Activated naive CD4-positive, alpha-beta T cell treated with anti-CD3 and anti-CD28 coated beads for 36 hours (primary cell): ENCODE measurements at regions not wholly inside any gene's neighbourhood (a gene's known extent, or its start where the extent isn't known, plus 50 kb on each side); places are given as distances from the start of the nearest gene placed in this dataset.

Experiments used
- CTCF ChIA-PET: fragments of 350-600 bp; sonication (Branson Sonifier 250); formaldehyde crosslinking; loops from one replicate; lab custom pipeline; 2021; ENCODE audit warnings: antibody characterized with exemption; lab: Charles Lee
- DNase-seq: peaks from one replicate; pipeline ENCODE4 v3.0.0-alpha.2; 2020
- H3K27ac Mint-ChIP-seq: one replicate; pipeline ENCODE4 v1.8.0; 2021; ENCODE audit warnings: mild to moderate bottlenecking, mixed read lengths
- H3K27me3 Mint-ChIP-seq: one replicate; pipeline ENCODE4 v1.8.0; 2021; ENCODE audit warnings: low read depth, mixed read lengths
- H3K36me3 Mint-ChIP-seq: one replicate; pipeline ENCODE4 v1.8.0; 2021; ENCODE audit warnings: low read depth, mixed read lengths
- H3K4me1 Mint-ChIP-seq: one replicate; pipeline ENCODE4 v1.8.0; 2021; ENCODE audit warnings: low read depth, mixed read lengths
- H3K4me3 Mint-ChIP-seq: one replicate; pipeline ENCODE4 v1.8.0; 2021; ENCODE audit warnings: mild to moderate bottlenecking, moderate library complexity, mixed read lengths
- H3K9me3 Mint-ChIP-seq: one replicate; pipeline ENCODE4 v1.8.0; 2021; ENCODE audit warnings: mixed read lengths
- intact Hi-C: fragments of 100-400 bp; cut with micrococcal nuclease; formaldehyde crosslinking; loops from one replicate; pipeline ENCODE4 v1.15.1; 2023

DNA sequence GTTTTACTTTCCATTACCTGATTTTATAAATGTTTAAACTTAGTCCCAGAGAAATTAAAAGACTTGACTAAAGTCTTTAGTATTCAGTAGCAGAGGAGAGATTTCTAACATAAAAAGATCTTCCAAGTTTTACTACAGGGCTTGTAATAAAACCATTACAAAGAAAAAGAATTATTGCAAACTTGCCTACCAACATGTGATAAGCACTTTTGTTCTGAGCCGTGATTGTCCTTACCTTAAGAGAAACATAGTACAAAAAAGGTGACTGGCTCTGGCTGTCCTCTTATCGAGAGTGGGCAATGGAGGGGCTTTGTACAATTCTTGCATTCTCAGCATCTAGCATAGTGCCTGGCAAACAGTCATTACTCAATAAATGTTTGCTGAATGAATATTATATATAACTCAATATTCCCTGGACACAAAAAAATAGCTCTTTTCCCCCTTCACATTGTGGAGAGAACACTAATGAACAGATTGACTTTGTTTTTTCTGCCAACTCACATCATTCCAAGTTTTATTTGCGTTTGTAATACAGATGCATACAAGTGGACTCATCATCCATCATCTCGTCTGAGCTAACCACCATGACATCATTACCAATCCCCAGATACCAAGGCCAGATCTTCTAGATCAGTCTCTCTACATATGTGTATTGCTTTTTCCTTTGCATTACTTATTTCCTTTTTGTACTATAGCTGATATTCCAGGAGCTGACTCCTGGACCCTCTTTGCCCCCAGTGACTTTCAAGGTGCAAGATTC is 192.8 kb upstream of the EEA1 start:
- no peaks in the 10 kb centered on the region for H3K36me3 Mint-ChIP-seq
- no peaks in the 10 kb centered on the region for H3K27me3 Mint-ChIP-seq
- no peak for DNase-seq
- intact Hi-C loops: no loop called here
- CTCF ChIA-PET: interaction anchor here (0.6 to 2.5 kb wide), 2 partner anchors 23 to 1059 kb away, joined by 4 to 6 read pairs; no protein-coding TSS in a partner anchor
- no peak overlapping the region for H3K4me3 Mint-ChIP-seq
- no peaks in the 10 kb centered on the region for H3K9me3 Mint-ChIP-seq
- no peak overlapping the region for H3K27ac Mint-ChIP-seq
- no peaks in the 10 kb centered on the region for H3K4me1 Mint-ChIP-seq

DNA sequence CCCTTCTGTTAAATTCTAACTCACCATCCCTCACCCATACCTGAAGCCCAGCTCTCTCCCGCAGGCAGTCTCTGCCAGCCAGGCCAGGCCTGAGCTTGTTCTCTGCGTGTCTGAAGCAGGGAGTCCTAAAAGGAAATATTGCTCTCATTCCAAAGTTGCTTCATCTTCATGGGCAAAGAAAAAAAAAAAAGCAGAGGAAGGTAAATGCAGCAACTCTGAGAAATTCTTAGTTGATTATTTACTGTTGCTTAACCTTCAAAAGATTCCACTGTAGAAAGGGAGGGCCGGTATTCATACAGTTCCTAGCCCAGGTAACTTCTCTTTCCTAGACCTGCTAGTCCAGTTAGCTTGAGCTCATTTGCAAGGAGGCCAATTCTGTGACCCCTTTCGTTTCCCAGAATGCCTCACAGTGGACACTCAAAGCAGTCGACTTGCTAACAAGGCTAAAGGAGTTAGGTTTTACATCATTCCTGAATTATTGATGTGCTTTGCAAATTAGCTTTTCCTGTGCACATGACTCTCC is 193.5 kb upstream of the EEA1 start:
- Mint-ChIP-seq H3K9me3 (no peaks in the 10 kb centered on the region), H3K36me3 (no peaks in the 10 kb centered on the region), H3K4me1 (no peaks in the 10 kb centered on the region), H3K27ac (no peak overlapping the region), H3K4me3 (no peak overlapping the region), H3K27me3 (no peaks in the 10 kb centered on the region)
- intact Hi-C loops: no loop called here
- CTCF ChIA-PET: interaction anchor here (0.6 to 2.5 kb wide), 2 partner anchors 24 to 1058 kb away, joined by 4 to 6 read pairs; no protein-coding TSS in a partner anchor
- DNase-seq: no peak

DNA sequence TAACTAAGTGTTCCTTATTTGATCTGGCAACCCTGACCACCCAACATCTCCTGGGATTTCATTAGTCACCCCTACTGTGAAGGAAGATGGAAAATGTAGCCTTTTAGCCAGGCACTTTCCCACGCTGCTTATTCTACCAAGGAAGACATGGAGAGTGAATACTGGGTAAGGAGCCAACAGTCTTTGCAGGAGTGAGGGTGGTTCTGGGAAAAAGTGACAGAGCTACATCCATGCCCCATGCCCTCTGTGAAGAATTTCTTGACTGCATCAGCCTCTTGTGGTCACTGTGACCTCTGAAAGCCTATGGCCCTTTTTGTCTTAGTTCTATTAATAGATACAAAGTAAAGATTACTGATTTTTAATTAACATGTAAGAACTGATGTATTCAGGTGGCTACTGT is 196.0 kb upstream of the EEA1 start:
- Mint-ChIP-seq H3K9me3 (no peaks in the 10 kb centered on the region), H3K4me3 (no peak overlapping the region), H3K27ac (no peak overlapping the region), H3K36me3 (no peaks in the 10 kb centered on the region), H3K27me3 (no peaks in the 10 kb centered on the region), H3K4me1 (no peaks in the 10 kb centered on the region)
- intact Hi-C loops: no loop called here
- no peak for DNase-seq
- CTCF ChIA-PET: no interaction called here

DNA sequence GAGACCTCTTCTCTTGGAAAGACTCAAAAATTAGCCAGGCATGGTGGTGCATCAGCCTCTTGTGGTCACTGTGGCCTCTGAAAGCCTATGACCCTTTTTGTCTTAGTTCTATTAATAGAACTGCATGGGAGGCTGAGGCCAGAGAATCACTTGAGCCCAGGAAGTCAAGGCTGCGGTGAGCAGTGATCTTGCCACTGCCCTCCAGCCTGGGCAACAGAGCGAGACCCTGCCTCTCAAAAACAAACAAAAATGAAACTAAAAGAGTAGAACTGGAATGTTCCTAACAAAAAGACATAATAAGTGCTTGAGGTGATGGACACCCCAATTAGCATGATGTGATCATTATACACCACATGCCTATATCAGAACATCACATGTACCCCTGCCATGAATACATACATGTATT is 197.0 kb upstream of the EEA1 start:
- no peak overlapping the region for H3K27ac Mint-ChIP-seq
- DNase-seq: no peak
- intact Hi-C loops: no loop called here
- H3K36me3 Mint-ChIP-seq: no peaks in the 10 kb centered on the region
- no peaks in the 10 kb centered on the region for H3K27me3 Mint-ChIP-seq
- H3K9me3 Mint-ChIP-seq: no peaks in the 10 kb centered on the region
- no peak overlapping the region for H3K4me3 Mint-ChIP-seq
- CTCF ChIA-PET: interaction anchor here (0.6 kb wide), 1 partner anchor 140 kb away, joined by 4 read pairs; no protein-coding TSS in a partner anchor
- H3K4me1 Mint-ChIP-seq: no peaks in the 10 kb centered on the region

DNA sequence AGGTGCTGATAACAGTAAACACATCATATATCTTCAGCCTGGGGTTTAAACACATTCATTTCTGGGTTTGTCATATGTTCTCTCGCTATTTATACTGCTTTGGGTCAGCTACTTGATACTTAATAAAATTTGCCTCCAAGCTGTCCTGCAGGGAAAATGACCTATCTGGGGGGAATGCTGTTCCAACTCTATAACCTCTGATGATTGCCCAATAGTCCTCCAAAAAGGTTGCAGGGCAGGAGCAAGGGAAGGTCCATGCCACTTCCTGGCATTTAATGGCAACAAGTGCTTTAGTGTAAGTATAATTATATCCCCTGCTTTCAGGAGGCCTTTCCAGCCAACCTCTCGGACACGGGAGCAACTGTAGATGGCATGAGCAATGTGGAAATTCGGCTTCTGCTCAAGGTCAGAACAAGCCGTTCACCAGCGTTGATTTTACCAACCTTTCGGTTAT is 198.0 kb upstream of the EEA1 start:
- Mint-ChIP-seq H3K4me3 (no peak overlapping the region), H3K36me3 (no peaks in the 10 kb centered on the region), H3K27ac (no peak overlapping the region), H3K9me3 (no peaks in the 10 kb centered on the region), H3K27me3 (no peaks in the 10 kb centered on the region), H3K4me1 (no peaks in the 10 kb centered on the region)
- CTCF ChIA-PET: interaction anchor here (0.9 kb wide), 1 partner anchor 27 kb away, joined by 3 read pairs; no protein-coding TSS in a partner anchor
- DNase-seq: no peak
- intact Hi-C loops: no loop called here

DNA sequence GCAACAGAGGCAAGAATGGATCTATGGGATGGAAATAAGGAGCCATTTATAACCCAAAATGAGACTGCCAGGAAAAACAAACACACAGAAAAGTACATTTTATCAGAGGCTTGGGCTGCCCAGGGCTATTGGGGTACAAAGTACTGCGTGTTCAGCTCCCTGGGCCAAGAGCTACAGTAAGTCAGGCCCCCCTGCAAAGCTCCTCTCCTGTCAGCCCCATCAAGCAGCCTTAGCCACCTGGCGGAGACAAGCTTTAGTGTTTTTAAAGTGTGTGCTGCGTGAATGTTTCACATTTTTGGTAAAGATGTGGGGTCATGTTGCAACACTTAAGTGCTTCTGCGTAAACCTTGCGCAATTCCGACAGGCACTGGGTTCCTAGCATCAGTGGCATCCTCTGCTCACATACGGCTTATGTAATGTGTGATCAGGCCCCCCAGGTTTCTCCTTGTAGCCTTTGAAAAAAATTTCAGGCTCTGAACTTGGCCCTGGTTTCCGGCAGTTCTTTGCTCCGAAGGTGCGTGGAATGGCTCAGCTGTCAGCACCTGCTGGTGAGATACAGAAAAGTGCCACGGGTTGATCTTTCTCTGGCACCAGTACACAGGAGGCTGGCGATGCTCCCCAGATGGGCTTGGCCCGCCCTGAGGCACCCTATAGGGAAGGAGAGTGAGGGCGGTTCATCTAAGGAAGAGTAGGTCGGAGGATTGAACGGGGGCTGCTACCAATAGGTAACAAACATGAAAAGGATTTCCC is 198.7 kb upstream of the EEA1 start:
- no peak for DNase-seq
- Mint-ChIP-seq H3K36me3 (no peaks in the 10 kb centered on the region), H3K27me3 (no peaks in the 10 kb centered on the region), H3K9me3 (no peaks in the 10 kb centered on the region), H3K4me3 (no peak overlapping the region), H3K4me1 (no peaks in the 10 kb centered on the region), H3K27ac (no peak overlapping the region)
- CTCF ChIA-PET: interaction anchor here (0.9 kb wide), 1 partner anchor 28 kb away, joined by 3 read pairs; no protein-coding TSS in a partner anchor
- intact Hi-C loops: no loop called here

DNA sequence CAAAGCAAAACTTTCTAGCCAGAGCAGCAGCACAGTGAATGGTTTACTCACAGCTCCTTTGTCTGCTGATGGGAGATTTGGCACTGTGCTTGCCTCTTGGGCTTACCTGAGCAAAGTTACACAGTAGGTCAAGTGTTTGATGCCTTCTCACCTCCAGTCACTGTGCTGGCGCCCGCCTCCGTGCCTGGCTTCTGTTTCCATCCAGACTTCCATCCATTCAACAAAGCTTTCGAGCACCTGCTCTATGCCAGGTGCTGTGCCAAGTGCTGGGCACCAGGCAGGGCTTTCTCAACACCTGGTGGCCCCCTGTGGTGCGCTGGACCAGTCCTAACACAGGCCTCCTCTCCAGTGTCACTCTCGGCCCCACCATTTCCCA is 199.2 kb upstream of the EEA1 start:
- no peak for DNase-seq
- no peaks in the 10 kb centered on the region for H3K4me1 Mint-ChIP-seq
- intact Hi-C loops: no loop called here
- no peak overlapping the region for H3K4me3 Mint-ChIP-seq
- no peaks in the 10 kb centered on the region for H3K36me3 Mint-ChIP-seq
- no peaks in the 10 kb centered on the region for H3K9me3 Mint-ChIP-seq
- no peak overlapping the region for H3K27ac Mint-ChIP-seq
- no peaks in the 10 kb centered on the region for H3K27me3 Mint-ChIP-seq
- CTCF ChIA-PET: no interaction called here

DNA sequence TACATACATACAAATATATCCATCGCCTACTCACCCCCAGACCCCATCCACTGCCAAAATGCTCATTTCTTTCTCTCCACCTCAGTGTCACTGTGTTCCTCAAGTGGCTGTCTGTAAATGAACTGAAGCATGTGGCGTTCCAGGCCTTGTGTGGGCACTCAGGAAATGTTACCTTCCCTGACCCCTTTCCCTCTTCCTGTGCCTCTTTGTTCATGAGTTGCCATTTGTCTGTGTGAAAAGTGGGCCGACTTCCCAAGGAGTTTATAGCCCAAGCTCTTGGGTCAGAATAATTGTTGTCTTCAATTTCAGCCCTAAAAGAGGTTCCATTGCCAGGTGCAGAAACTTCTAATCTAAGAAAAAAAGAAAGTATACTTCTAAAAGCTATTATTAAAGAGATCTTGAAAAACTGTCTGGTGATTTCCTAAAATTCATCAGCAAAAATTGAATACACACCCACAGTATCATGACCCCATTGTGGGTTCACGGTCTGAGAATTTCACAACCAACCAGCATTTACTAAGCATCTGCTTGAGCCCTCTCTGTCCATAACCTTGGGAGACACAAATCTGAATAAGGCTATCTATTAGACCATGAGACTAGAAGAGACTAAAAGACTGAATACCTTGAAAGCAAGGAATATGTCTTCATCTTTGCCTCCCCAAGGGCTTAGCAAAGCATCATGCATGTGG is 201.4 kb upstream of the EEA1 start:
- H3K36me3 Mint-ChIP-seq: no peaks in the 10 kb centered on the region
- H3K27me3 Mint-ChIP-seq: no peaks in the 10 kb centered on the region
- no peaks in the 10 kb centered on the region for H3K9me3 Mint-ChIP-seq
- no peak overlapping the region for H3K4me3 Mint-ChIP-seq
- DNase-seq: no peak
- H3K4me1 Mint-ChIP-seq: peaks cover 7% of the 10 kb centered on the region
- CTCF ChIA-PET: no interaction called here
- intact Hi-C loops: no loop called here
- H3K27ac Mint-ChIP-seq: no peak overlapping the region

DNA sequence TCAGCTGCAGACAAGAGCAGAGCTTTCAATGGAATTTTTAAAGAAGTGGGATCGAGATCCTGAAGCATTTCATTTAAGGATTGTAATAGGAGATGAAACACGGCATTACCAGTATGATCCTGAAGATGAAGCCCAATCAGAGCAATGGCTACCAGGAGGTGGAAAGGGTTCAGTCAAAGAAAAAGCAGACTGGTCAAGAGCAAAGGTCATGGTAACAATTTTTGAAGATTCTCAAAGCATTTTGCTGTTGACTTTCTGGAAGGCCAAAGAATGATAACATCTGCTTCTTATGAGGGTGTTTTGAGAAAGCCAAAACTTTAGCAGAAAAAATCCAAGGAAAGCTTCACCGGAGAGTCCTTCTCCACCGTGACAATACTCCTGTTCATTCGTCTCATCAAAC is 204.3 kb upstream of the EEA1 start:
- no peaks in the 10 kb centered on the region for H3K36me3 Mint-ChIP-seq
- no peak overlapping the region for H3K27ac Mint-ChIP-seq
- no peaks in the 10 kb centered on the region for H3K9me3 Mint-ChIP-seq
- CTCF ChIA-PET: no interaction called here
- intact Hi-C loops: no loop called here
- no peak overlapping the region for H3K4me3 Mint-ChIP-seq
- DNase-seq: no peak
- H3K27me3 Mint-ChIP-seq: no peaks in the 10 kb centered on the region
- H3K4me1 Mint-ChIP-seq: peaks cover 12% of the 10 kb centered on the region

DNA sequence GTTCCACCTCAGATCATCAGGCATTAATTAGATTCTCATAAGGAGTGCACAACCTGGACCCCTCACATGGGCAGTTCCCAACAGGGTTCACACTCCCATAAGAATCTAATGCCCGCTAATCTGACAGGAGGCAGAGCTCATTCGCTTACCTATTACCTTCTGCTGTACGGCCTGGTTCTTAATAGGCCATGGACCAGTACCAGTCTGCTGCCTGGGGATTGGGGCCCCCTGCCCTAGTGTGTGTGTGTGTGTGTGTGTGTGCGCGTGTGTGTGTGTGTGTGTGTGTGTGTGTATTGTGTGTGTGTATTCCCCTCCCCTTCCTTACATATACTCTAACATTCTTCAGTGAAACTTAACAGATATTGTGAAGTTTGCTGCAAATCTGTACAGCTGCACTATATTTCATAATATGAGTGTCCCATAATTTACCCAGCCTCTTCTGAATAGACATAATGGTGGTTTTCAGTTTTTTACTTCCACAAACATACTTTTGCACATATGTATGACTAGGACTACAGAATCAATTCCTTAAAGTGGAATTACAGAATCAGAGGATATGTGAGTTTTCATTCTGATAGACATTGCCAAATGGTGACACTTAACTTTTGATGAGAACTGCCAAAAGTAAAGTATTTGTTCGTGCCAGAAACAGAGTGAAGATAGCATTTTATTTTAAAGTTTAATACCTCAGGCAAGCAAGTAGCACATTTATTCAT is 205.2 kb upstream of the EEA1 start:
- Mint-ChIP-seq H3K4me3 (no peak overlapping the region), H3K4me1 (peaks cover 12% of the 10 kb centered on the region), H3K27ac (no peak overlapping the region), H3K27me3 (no peaks in the 10 kb centered on the region), H3K9me3 (no peaks in the 10 kb centered on the region), H3K36me3 (no peaks in the 10 kb centered on the region)
- intact Hi-C loops: no loop called here
- CTCF ChIA-PET: no interaction called here
- no peak for DNase-seq

DNA sequence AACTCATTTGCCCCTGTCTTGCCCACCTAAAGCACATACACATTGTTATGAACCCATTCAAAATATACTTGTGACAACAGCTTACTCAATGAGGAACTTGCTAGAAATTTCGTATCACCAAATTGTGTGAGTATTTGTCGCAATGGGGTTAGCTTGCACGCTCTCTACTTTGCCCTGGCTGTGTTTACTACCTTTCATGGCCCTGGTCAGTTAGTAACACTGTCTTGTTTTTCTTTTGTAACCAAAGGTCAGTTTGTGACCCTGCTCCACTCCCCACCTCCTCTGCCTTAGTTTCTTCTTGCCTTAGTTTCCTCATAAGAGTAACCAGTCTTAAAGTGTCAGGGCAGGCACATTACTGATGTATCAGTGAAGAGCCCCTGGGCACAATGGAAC is 205.8 kb upstream of the EEA1 start:
- no peaks in the 10 kb centered on the region for H3K9me3 Mint-ChIP-seq
- no peak for DNase-seq
- intact Hi-C loops: no loop called here
- CTCF ChIA-PET: no interaction called here
- no peaks in the 10 kb centered on the region for H3K36me3 Mint-ChIP-seq
- no peak overlapping the region for H3K27ac Mint-ChIP-seq
- H3K27me3 Mint-ChIP-seq: no peaks in the 10 kb centered on the region
- H3K4me3 Mint-ChIP-seq: no peak overlapping the region
- peaks cover 12% of the 10 kb centered on the region for H3K4me1 Mint-ChIP-seq
